OCI-LY7 (cell line): ENCODE measurements at regions not wholly inside any gene's neighbourhood (a gene's known extent, or its start where the extent isn't known, plus 50 kb on each side); places are given as distances from the start of the nearest gene placed in this dataset.
"Not testable (repeated sequence)": the region's sequence is repeated elsewhere in the genome, so short reads cannot be mapped to it uniquely, and the experiment has no call there.

Source experiments
- CTCF ChIP-seq: fragments of 200-600 bp; sonication (generic); conservative IDR thresholded peaks from 2 replicates; pipeline ENCODE4 v1.5.1; 2014; ENCODE audit warnings: mild to moderate bottlenecking, antibody characterized with exemption, low read length, moderate library complexity, mixed read lengths
- EZH2phosphoT487 ChIP-seq: fragments of 200-600 bp; sonication (generic); IDR thresholded peaks from 2 replicates; pipeline ENCODE4 v1.6.1; 2018; ENCODE audit warnings: low read depth, borderline replicate concordance, mild to moderate bottlenecking, mixed run types, antibody characterized with exemption, low read length, moderate library complexity, mixed read lengths

GRCh38 chrX:55396836-55397235 lies 55.1 kb upstream of the MAGEH1 start:
- TF ChIP-seq CTCF, EZH2phosphoT487: not testable (repeated sequence)
